ENCODE measurements at regions not wholly inside any gene's neighbourhood (a gene's known extent, or its start where the extent isn't known, plus 50 kb on each side); places are given as distances from the start of the nearest gene placed in this dataset.
"Not testable (repeated sequence)": the region's sequence is repeated elsewhere in the genome, so short reads cannot be mapped to it uniquely, and the experiment has no call there.

DNA sequence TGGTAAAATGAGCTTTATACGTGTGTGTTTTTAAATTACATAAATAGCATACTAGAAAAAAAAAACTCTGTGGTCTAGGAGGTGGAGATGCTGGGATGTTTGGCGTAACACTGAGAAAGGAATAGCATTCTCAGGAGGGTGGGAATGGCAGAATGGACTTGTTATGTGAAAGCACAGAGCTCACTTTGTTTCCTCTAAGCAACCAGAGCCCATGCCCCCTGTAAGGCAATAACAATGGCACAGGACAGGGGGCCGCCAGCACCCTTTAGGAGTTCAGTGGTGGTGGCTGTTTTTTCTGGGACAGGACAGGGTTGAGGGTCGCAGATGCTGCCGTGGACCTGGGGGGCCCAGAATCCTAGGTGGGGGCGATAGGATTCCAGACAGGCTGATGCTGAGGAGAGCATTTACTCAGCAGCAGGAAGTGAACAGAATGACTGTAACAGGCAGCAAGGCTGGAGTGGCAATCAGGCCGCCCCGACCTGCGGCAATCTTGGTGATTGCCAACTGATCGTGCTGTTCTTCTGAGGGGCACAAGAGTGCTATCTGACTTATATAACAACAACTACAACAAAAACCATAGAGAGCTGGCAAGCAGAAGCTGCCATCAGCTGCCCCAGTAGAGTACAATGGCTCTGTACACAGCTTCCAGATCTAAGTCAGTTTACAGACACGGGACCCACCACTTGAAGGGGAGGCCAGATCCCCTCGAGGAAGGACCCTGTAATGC lies 160.4 kb downstream of the UACA start:
- FAIRE-seq: no peak

DNA sequence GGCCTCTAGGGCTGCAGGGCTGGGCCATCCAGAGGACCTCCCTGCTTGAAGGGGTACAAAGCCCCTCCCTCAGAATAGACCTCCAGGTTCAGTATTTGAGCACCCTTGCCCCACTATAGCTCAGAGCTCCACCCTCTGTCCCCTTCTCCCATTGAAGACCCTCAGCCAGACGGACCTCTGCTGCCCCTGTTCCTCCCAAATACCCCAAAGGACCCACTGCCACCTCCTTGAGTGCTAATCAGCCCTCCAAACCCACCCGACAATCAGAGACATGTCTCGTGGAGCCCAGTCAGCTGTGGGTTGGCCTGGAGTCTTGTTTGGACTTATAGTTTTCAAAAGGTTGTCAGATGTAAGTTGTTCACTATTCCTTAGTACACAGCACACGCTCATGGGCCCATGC lies 161.1 kb downstream of the UACA start:
- no peak for FAIRE-seq

GRCh38 chr15:70597945-70598344 lies 165.4 kb downstream of the UACA start:
- FAIRE-seq: no peak

GRCh38 chr15:70597056-70597603 lies 166.2 kb downstream of the UACA start:
- no peak for FAIRE-seq

DNA sequence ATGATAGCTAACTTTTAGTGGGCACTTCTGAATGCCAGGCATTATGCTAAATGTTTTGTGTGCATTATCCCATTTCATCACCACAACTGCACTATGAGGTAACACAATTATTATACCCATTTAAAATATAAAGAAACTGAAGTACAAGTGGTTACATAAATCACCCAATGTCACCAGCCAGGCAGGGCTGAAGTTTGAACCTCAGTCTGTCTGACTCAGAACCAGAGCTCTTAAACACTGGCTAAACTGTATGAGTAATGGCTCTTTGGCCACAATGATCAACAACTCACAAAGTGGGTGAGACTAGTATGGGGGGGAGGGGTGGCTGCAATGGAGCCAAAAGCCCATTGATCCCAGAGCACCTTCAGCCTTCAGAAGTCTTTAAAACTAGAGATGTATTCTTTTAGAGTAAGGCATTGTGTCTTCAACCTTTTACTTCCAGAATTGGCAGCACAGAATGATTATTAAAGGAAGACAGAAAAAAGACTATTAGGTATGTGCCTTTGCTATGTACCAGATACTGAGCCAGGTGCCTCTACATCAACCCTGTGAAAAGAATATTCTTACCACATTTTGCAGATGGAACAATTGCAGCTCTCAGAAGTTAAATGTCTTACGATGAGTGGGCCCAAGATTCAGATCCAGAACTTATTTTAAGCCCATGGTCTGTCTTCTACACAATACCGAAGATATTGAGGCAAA lies 166.9 kb downstream of the UACA start:
- FAIRE-seq: no peak

DNA sequence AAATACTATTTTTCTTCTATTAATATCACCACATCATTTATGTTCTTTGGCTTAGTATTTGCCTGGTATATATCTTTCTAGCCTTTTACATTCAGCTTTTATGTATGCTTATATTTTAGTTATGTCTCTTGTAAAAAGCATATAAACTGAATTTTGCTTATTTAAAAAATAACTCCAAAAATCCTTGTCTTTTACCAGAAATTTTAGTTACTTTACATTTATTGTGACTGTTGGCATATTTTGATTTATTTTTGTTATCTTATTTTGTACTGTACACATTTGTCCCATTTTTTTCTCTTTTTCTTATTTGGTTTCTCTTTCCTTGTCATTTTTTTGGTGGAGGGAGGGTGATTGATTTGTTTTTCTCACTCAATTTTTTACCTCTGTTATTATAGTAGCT lies 169.6 kb downstream of the UACA start:
- no peak for FAIRE-seq

DNA sequence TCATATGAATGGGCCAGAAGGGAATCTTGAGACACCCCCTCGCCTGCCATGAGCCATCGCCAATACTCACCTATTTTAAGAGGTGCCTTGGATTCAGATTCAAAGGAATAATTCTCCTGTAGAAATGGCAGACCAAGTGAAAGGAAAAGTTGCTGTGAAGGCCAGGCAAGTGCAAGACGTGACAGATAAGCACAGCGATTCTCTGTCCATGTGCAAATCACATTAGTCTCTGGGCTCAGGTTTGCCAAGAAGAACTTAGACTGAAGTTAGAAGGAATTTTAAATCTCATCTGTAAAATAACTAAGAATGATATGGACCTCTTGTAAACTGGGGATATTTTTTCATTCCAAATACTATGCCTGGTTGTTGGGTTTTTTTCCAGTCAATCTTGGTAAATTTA lies 173.6 kb downstream of the UACA start:
- no peak for FAIRE-seq

DNA sequence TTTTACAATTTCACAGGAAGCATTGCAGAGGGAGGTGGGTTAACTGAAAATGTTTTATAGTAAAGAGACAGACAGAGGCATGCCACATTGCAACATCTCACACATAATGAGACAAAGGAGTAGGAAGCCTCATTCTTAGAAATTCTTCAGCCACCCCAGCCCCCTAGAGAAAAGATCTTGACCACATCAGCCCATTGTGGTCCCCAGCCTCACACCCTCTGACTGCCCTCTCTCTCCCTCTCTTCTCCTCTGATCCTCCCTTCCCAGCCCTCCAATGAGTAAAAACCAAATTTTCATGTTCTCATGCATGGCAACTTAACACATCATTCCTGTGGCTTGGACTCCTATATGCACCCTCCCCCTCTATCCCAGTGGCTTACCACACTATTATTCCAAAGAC lies 174.1 kb downstream of the UACA start:
- no peak for FAIRE-seq

GRCh38 chr15:70588613-70589012 lies 174.7 kb downstream of the UACA start:
- FAIRE-seq: no peak

DNA sequence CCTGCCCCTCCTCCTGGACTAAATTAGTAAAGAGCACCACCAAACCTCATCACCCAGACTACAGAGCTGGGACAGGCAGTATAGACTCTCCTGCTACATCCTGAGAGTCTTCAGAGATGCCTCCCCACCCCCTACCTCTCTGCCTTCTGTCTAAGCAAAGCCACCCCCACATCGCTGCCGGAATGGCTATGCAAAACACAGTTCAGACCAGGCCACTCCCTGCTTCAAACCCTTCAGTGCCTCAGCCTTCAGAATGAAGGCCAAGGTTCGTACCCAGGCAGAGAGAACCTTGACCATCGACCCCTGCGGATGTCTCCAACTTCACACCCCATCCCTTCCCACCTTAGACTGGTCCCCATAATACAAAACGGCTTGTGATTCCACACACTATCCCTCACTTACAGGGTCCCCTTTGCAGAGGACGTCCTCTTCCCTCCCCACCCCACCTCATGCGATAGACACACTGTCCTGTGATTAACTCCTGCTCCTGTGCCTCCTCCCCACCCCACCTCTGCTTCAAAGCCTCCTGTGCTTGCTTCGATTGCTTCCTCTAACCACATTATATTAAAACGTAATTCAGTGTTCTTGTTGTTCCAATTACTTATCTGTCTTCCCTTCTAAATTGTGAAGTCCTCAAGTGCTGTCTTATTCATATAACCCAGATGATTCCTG lies 175.3 kb downstream of the UACA start:
- no peak for FAIRE-seq

- FAIRE-seq: not testable (repeated sequence)
These were observed 176.2 kb downstream of the UACA start for GRCh38 chr15:70587012-70587634.

GRCh38 chr15:70586241-70586640 lies 177.1 kb downstream of the UACA start:
- no peak for FAIRE-seq

DNA sequence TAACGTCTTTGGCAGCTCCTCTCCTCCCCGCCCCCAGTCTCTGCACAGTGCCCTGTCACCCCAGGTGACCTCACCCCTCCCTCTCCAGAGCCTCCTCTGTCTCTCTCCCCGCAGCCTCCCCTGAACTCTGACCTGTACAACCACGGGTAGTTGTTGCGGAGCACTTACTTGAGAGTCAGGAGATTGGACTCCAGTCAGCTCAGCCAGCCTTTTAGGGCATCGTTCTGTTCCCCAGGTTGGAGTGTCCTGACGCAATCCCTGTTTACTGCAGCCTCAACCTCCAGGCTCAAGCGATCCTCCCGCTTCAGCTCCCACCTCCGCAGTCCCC lies 177.7 kb downstream of the UACA start:
- FAIRE-seq: no peak

DNA sequence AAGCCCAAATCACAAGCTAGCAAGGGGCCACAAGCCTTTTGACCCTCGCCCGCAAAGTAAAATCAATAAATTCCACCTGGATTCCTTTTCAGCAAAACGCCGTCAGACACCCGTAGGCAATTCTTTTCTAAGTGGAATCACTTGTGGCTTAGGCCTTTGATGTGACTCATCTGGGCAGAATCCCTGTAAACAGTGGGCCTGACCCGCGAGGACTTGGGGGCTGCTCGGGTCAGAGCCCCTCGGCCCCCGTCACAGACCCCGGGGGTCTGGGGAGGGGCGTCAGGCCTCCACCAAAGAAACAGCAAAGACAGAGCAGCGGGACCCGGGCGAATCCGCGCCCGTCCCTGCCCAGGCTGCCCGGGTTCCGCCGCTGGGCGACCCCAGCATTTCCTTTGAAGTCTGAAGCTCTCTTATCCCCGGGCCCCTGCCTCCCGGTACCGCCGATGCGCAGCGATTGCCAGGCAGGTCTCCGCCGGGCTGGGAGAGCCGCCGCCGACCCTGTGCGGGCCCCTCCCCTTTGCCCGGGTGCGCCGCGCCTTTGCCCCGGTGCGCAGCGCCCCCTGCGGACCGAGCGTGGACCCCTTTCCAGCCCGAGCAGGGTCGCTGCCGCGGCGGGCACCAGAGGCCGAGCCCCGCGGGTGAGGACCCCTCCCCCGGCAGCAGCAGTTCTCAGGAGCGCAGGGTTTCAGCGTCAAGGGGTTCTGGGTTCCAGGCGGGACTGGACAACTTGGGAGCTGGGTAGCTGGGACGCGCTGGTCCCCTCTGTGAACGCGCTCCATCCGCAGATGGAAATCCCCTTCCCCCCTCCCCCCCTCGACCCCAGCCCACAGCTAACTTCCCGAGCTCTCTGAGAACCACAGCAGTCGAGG lies 178.3 kb downstream of the UACA start:
- no peak for FAIRE-seq

DNA sequence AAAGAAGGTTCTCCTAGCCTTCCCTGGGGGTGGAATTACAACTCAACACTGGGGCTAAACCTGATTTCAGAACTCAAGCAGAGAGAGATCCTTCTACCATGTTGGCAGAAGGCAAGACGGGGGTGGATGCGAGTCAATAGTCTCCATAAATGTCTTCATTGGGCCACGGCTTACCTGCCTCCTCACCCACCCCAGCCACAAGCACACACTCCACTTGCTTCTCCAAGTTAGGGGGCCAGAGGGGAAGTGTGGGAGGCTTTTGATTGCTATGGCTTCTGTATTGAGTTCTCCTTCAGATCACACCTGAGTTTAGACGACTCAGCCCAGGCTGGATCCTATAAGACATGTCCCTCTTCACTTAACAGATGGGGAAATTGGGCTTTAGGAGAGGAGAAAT lies 178.9 kb downstream of the UACA start:
- FAIRE-seq: no peak

- FAIRE-seq: no peak
These were observed 180.4 kb downstream of the UACA start for GRCh38 chr15:70583006-70583405.

- FAIRE-seq: no peak
These were observed 181.0 kb downstream of the UACA start for GRCh38 chr15:70582143-70582945.

GRCh38 chr15:70580958-70581357 lies 182.4 kb downstream of the UACA start:
- no peak for FAIRE-seq

- FAIRE-seq: no peak
These were observed 183.1 kb downstream of the UACA start for GRCh38 chr15:70580286-70580685.

- FAIRE-seq: no peak
These were observed 183.6 kb downstream of the UACA start for GRCh38 chr15:70579766-70580165.

- FAIRE-seq: no peak
These were observed 185.2 kb downstream of the UACA start for GRCh38 chr15:70578196-70578595.

GRCh38 chr15:70576696-70577095 lies 186.7 kb downstream of the UACA start:
- FAIRE-seq: no peak
